Heart right ventricle (tissue), 16 donors: ENCODE measurements at regions not wholly inside any gene's neighbourhood (a gene's known extent, or its start where the extent isn't known, plus 50 kb on each side); places are given as distances from the start of the nearest gene placed in this dataset.

Experiments
- ATAC-seq, 8 donors: fragments of 200-7000 bp; cut with Tn5 transposase; one replicate each; pipeline ENCODE4 v1.9.1; 2020; ENCODE audit warnings: mild to moderate bottlenecking in 8 of 8, moderate library complexity in 8 of 8, moderate number of reproducible peaks in 1 of 8
- DNase-seq, 2 donors: peaks; one replicate each; pipeline ENCODE4 v3.0.0-alpha.2; 2020
- H3K27ac ChIP-seq, 10 donors: fragments of 200-600 bp; sonication (generic) in 2 of 10; one replicate each; pipeline versions ENCODE4 v1.5.0 to v1.8.0; 2020 to 2022; ENCODE audit warnings: mild to moderate bottlenecking in 3 of 10
- H3K27me3 ChIP-seq, 7 donors: fragments of 200-600 bp; one replicate each; pipeline ENCODE4 v1.8.0; 2021 to 2022; ENCODE audit warnings: mild to moderate bottlenecking in 2 of 7
- H3K36me3 ChIP-seq, 9 donors: fragments of 200-600 bp; sonication (generic) in 1 of 9; one replicate each; pipeline versions ENCODE4 v1.5.0 to v1.8.0; 2020 to 2022; ENCODE audit warnings: mild to moderate bottlenecking in 2 of 9
- H3K4me1 ChIP-seq, 9 donors: fragments of 200-600 bp; sonication (generic) in 1 of 9; one replicate each; pipeline versions ENCODE4 v1.5.0 to v1.8.0; 2020 to 2022; ENCODE audit warnings: mild to moderate bottlenecking in 4 of 9
- H3K4me3 ChIP-seq, 10 donors: fragments of 200-600 bp; sonication (generic) in 2 of 10; one replicate each; pipeline versions ENCODE4 v1.5.0 to v1.8.0; 2020 to 2022; ENCODE audit warnings: mild to moderate bottlenecking in 7 of 10, moderate library complexity in 2 of 10
- H3K9me3 ChIP-seq, 11 donors: fragments of 200-600 bp in 10 of 11; sonication (generic) in 2 of 11; one replicate each; pipeline versions ENCODE4 v1.5.0 to v1.8.0; 2013 to 2022; ENCODE audit warnings: mild to moderate bottlenecking in 2 of 11, control low read depth in 1 of 11, moderate library complexity in 1 of 11
- CTCF ChIP-seq, 9 donors: fragments of 200-600 bp; sonication (generic) in 2 of 9; IDR thresholded peaks; one replicate each; pipeline versions ENCODE4 v1.5.0 to v1.8.0; 2021 to 2022; ENCODE audit warnings: antibody characterized with exemption in 9 of 9, mild to moderate bottlenecking in 5 of 9, moderate library complexity in 1 of 9
- WGBS, 2 donors: extraction: QIAGEN DNeasy Blood & Tissue Kit; methylation state at CpG; one replicate each; pipeline ENCODE4 v1.1.7; 2013; ENCODE audit warnings: inconsistent platforms in 1 of 2; 5-methylcytosine and 5-hydroxymethylcytosine counted together
- intact Hi-C, 10 donors: fragments of 100-400 bp; cut with DNase I; formaldehyde crosslinking; loops; one replicate each; pipeline versions ENCODE4 v1.11.1 to v1.14.2; 2022
- donor health status: Arrhythmogenic right ventricular cardiomyopathy.
- donor health status: ischemic (EF 13 %, LVEDD 7.1; RV severe dilation, severe dysfunction).
- donor health status: healthy with polysubstance abuse.
- donor health status: DM: no; HTN: yes; CAD: no.
- donor health status: DM: no; HTN: no; CAD: no.
- donor health status: ischemic (EF 25% LVEDD 6.9; RV normal size, moderate dysfunction).
- donor health status: ischemic (EF 25% LVEDD 5.7; RV mildly dilated, moderate dysfunction).
- donor health status: healthy.
- donor health status: DM: yes; HTN: yes; CAD: no.
- donor health status: Ischemic cardiomyopathy.
- donor health status: ischemic (EF 35%, LVEDD 5.7; RV mildly dilated, moderate dysfunction).
- donor health status: nonischemic (EF 11% LVEDD 7.7; RV severe dilation, severe dysfunction).
- donor health status: DM: yes; HTN: yes; CAD: no.
- donor health status: PGD.
- donor health status: ischemic (EF 29% LVEDD 5.4; RV normal size, mild dysfunction).
- donor health status: nonischemic (EF 23%, LVEDD 6.1; RV moderate dilation, normal function).

DNA sequence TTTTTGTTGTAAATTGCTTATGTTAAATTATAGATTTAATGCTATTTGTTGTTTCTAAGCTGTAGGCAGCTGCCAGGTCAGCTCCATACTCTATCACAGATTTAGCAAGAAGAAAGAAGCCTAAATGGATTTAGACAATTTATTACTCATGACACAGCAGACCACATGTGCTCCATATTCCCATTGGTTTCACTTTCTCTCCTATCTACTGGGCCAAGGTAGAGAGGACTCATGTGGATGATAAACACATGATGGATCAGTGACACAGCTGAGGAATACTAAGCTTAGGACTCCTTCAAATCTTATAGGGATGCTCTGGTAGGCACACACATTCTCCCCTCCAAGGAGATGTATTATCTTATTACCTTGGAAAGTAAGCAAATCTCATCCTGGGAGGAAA, 553.0 kb upstream of the ADGRB3 start:
- Histone ChIP-seq H3K27me3 (no peaks in the 10 kb centered on the region), H3K36me3 (no peaks in the 10 kb centered on the region), H3K4me1 (no peaks in the 10 kb centered on the region), H3K4me3 (no peak overlapping the region), H3K27ac (no peak overlapping the region), H3K9me3 (peaks cover 0 to 6% (median 0%) of the 10 kb centered on the region in 11 donors)
- no peak for TF ChIP-seq CTCF (IDR thresholded peaks at IDR 0.05)
- intact Hi-C loops, result no loop called here
- no peak for DNase-seq
- ATAC-seq, result no peak

GRCh38 chr6:68080074-68080473, 555.0 kb upstream of the ADGRB3 start:
- intact Hi-C loops, result no loop called here
- Histone ChIP-seq H3K4me1 (no peaks in the 10 kb centered on the region), H3K27me3 (no peaks in the 10 kb centered on the region), H3K4me3 (no peak overlapping the region), H3K9me3 (no peaks in the 10 kb centered on the region), H3K27ac (no peak overlapping the region), H3K36me3 (no peaks in the 10 kb centered on the region)
- no peak for ATAC-seq
- TF ChIP-seq CTCF (IDR thresholded peaks at IDR 0.05), result no peak
- WGBS, 2 donors, result 60 to 64% methylated on average over 3 of the region's 3 CpGs
- DNase-seq, result no peak

DNA sequence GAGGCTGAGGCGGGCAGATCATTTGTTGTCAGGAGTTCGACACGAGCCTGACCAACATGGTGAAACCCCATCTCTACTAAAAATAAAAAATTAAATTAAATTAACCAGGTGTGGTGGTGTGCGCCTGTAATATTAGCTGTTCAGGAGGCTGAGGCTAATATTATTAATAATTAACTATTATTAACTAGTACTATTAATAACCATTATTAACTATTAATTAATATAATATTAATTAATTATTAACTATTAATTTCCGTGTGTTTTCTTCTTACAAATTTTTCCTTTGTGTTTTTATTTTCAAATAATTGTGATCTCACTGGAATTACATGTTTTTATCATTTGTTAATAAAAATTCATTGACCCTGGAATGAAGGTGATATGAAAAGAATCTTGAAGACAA, 557.4 kb upstream of the ADGRB3 start:
- H3K27me3 ChIP-seq, result no peaks in the 10 kb centered on the region
- H3K4me3 ChIP-seq, result no peak overlapping the region
- H3K4me1 ChIP-seq, result no peaks in the 10 kb centered on the region
- H3K36me3 ChIP-seq, result no peaks in the 10 kb centered on the region
- no peak for TF ChIP-seq CTCF (IDR thresholded peaks at IDR 0.05)
- intact Hi-C loops, result no loop called here
- DNase-seq, result no peak
- H3K27ac ChIP-seq, result no peak overlapping the region
- 72 to 81% methylated on average over 5 of the region's 5 CpGs for WGBS, 2 donors
- H3K9me3 ChIP-seq, result no peaks in the 10 kb centered on the region
- no peak for ATAC-seq

GRCh38 chr6:68071740-68072139, 563.3 kb upstream of the ADGRB3 start:
- DNase-seq, result no peak
- H3K27ac ChIP-seq, result no peak overlapping the region
- no peak overlapping the region for H3K4me3 ChIP-seq
- no peaks in the 10 kb centered on the region for H3K27me3 ChIP-seq
- intact Hi-C loops, result no loop called here
- TF ChIP-seq CTCF (IDR thresholded peaks at IDR 0.05), result no peak
- H3K4me1 ChIP-seq, result no peaks in the 10 kb centered on the region
- H3K9me3 ChIP-seq, result no peaks in the 10 kb centered on the region
- no peak for ATAC-seq
- H3K36me3 ChIP-seq, result no peaks in the 10 kb centered on the region
